ENCODE measurements at regions not wholly inside any gene's neighbourhood (a gene's known extent, or its start where the extent isn't known, plus 50 kb on each side); places are given as distances from the start of the nearest gene placed in this dataset.
A peak's percentile ranks its signal among the peaks of the same experiment; 100 is the strongest.

DNA sequence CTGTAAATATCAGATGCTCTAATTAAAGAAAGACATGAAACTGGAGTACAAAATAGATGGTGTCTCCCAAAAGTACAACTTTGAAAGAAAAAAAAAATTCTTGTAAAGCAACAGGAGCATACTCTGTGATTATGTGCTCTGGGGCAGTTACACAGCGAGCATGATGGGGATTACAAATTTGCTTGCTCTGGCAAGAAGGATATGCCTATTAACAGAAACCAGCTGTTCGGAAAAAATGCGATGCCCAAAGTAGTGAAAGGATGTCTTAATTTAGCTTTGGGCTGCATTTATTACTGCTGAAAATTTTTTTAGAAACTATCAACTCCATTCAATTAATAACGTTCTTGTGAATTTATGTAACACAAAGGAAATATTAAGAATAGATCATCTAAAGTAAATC lies 256.9 kb upstream of the TPK1 start:
- ATAC-seq (peak; percentile 48), DNase-seq (ENCODE audit: missing footprints) (no peak)
- intact Hi-C loops (cut with DNase I) = no loop called here

DNA sequence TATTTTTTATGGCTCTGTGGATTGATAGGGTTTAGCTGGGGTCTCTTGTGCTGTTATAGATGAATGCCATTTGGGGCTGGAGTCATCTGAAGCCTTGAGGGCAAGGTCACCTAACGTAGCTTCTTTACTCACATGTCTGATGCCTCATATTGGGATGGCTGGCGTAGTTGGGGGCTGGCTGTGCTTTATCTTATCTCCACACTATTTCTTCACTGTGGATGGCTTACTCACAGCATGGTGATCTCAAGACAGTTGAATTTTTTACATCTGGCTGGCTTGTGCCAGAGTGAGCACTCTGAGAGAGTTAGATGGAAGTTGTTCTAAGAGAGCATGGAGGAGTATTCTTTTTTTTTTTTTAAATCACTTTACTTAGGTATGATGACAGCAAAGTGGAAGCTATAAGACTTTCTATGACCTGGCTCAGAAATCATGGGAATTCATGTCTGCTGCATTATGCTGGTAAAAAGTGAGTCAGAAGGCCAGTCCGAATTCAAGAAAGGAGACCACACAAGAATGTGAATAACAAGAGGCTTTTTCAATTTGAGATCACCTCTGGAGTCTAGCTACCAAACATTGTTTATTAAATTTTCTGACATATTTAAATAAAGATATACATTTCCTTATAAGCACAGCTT lies 252.4 kb upstream of the TPK1 start:
- ATAC-seq (no peak), DNase-seq (ENCODE audit: missing footprints) (no peak)
- intact Hi-C loops (cut with DNase I) = no loop called here

DNA sequence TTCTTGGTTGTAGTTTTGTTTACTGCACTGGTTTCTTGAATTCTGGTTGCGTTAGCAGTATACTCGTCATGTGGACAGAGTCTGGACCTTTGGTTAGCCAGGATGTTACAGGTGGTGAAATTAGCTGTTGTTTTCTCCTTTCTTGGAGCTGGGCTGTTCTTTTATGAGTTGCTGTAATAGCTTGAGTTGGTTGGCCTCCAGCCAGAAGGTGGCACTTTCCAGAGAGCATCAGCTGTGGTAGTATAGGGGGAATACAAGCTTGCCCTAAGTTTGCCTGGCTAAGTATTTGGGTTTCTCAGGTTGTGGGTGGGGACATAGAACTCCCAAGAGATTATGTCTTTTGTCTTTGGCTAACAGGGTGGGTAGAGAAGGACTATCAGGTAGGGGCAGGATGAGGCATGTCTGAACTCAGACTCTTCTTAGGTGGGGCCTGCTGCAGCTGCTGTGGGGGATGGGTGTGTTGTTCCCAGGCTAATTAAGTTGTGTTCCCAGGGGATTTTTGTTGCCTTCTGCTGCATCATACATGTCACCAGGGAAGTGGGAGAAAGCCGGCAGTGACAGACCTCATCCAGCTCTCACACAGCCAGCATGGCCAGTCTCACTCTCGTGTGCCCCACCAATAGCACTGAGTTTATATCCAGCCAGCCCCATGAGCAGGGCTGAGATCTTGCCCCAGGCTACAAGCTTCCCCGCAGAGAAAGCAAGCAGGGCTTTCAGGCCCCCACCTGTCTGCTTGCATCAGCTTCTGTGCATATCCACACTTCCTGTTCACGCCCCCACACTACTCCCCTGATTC lies 246.7 kb upstream of the TPK1 start:
- intact Hi-C loops (cut with DNase I) = no loop called here
- no peak for DNase-seq (ENCODE audit: missing footprints)
- no peak for ATAC-seq

- DNase-seq (ENCODE audit: missing footprints) = no peak
- no peak for ATAC-seq
- intact Hi-C loops (cut with DNase I) = no loop called here
Observed at GRCh38 chr7:145065473-145065872, 229.6 kb upstream of the TPK1 start.

- intact Hi-C loops (cut with DNase I) = no loop called here
- no peak for DNase-seq (ENCODE audit: missing footprints)
- ATAC-seq = no peak
Observed at GRCh38 chr7:145064114-145064513, 228.3 kb upstream of the TPK1 start.

DNA sequence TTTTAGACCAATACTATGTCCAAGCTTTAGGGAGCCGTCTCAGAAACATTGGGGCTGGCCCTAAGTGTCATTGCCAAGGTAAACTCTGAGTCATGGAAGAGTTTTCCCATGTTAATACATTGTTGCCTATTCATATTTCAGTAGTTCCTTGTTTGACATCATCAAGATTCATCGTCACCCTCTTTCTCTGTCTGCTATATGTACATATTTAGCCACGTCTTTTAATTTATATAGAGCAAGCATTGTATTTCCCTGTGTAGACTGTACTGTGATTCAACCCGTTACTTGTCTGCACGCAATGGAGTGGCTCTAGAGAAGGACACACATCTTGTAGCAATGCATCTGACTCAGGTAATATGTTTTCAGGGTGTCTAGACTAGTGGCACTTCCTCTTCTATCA lies 217.9 kb upstream of the TPK1 start:
- no peak for DNase-seq (ENCODE audit: missing footprints)
- no peak for ATAC-seq
- intact Hi-C loops (cut with DNase I) = no loop called here

DNA sequence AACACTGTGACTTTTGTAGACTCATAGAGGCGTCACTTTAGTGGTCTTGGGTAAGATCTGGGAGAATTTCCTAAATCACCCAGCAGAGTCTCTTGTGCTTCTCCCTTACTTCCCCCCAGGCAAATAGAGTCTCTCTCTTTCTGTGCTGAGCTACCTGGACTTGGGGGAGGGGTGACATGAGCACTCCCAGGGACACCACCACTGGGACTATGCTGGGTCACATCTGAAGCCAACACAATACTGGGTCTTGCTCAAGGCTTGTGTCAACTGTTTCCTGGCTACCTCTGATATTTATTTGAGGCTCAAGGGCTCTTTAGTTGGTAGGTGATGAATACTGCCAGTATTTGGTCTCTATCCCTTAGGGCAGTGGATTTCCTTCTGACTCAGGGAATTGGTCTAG lies 214.6 kb upstream of the TPK1 start:
- intact Hi-C loops (cut with DNase I) = no loop called here
- no peak for ATAC-seq

DNA sequence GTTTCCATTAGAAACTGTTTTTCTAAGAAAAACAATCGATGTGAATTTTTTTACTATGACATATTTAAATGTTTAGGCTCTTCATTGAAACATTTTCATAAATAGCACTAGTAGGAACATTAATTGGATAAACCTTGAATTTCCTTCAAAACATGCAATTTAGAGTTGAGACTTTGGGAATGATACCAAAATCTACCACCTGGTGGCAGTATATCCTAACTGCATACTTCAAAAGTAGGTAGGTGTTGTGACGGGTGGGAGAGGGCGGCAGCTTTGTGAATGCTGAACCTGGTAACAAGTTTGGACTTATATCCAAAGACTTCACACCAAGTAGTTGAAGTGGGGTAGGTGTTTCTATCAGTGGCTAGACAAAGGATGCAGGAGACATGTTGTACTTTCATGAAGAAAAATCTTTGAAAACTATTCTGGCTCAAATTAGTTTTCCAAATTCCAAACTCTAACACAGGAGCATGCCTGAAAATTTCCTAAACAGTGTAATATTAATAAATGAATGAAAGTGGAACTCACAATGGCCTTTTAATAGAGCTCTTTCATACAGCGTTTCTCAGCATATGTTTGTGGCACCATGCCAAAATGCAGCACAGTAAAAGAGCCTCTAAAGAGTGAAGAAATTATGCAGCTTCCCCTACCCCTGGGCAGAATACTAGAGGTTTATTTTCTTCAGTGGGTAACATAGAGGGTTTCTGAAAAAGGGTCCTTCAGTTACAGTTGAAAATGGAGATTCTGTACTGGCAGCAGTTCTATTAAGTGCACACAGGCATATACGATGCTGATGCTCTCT lies 201.0 kb upstream of the TPK1 start:
- intact Hi-C loops (cut with DNase I) = no loop called here
- ATAC-seq = no peak
- no peak for DNase-seq (ENCODE audit: missing footprints)

More for the DNA sequence above, 214.6 kb upstream of the TPK1 start:
- no peak for DNase-seq (ENCODE audit: missing footprints)

- no peak for ATAC-seq
- no peak for DNase-seq (ENCODE audit: missing footprints)
- intact Hi-C loops (cut with DNase I) = no loop called here
Observed at GRCh38 chr7:145031162-145031561, 195.3 kb upstream of the TPK1 start.

DNA sequence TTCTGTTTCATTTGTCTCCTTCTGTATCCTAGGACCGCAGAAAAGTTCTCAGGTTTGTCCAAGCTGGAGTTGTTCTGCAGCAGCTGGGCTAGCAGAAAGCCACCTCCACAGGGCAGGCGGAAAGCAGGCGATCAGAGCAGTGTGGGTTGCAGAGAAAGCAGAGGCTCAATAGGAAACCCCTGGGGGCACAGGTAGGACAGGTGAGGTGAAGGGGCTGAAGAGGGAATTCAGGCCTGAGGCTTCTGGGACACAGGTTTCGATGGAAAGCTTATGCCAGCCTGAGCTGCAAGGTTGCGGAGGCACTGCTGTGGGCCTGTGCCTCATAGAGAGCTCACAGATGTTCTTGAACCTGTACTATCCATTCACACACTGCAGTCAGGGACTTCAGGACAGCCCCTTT lies 194.9 kb upstream of the TPK1 start:
- intact Hi-C loops (cut with DNase I) = no loop called here
- no peak for ATAC-seq
- DNase-seq (ENCODE audit: missing footprints) = no peak

GRCh38 chr7:145020454-145020853 lies 184.6 kb upstream of the TPK1 start:
- DNase-seq (ENCODE audit: missing footprints) (no peak), ATAC-seq (no peak)
- intact Hi-C loops (cut with DNase I) = no loop called here

DNA sequence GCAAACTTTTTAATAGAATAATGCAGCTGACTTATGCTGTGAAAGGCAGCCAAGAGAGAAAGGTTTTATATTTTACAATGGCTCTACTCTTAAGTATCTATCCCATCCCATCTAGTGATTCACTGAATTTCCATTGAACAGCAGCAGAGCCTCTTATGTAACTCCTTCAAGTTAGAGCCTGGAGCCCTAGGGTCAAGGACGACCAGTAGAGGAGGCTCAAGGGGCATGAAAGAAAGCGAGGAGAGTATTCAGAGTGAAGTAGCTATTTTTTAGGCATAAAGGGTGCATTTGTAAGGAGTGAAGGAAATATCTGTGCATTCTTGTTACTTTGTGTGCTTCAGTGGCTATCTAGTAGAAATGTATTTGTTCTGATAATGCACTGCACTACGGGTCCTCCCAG lies 180.2 kb upstream of the TPK1 start:
- no peak for DNase-seq (ENCODE audit: missing footprints)
- intact Hi-C loops (cut with DNase I) = no loop called here
- ATAC-seq = no peak

- DNase-seq (ENCODE audit: missing footprints) (no peak), ATAC-seq (no peak)
- intact Hi-C loops (cut with DNase I) = no loop called here
Observed at GRCh38 chr7:145009876-145010275, 174.0 kb upstream of the TPK1 start.

- no peak for ATAC-seq
- intact Hi-C loops (cut with DNase I) = no loop called here
- no peak for DNase-seq (ENCODE audit: missing footprints)
Observed at GRCh38 chr7:145005601-145006000, 169.7 kb upstream of the TPK1 start.

GRCh38 chr7:144997512-144997911 lies 161.7 kb upstream of the TPK1 start:
- DNase-seq (ENCODE audit: missing footprints) = no peak
- ATAC-seq = no peak
- intact Hi-C loops (cut with DNase I) = no loop called here

- no peak for ATAC-seq
- intact Hi-C loops (cut with DNase I) = no loop called here
Observed at GRCh38 chr7:144995495-144995894, 159.6 kb upstream of the TPK1 start.

DNA sequence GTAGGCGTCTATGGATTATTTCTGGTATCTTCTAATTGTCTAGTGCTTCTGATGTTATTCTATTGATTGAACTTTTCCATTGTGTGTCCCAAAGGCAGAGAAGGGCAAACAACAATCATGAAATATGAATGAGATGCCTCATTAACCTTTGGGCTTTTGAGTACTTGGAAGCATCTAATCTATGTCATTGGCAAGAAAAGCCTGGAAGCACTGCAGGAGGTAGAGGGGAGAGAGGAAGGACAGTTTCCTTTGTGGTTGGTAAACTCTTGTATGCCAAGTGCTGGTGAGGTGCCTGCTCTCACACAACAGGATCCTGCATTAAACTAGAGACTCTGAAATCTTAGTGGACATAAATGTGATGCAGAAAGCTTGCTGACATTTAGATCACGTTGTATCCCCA lies 155.2 kb upstream of the TPK1 start:
- intact Hi-C loops (cut with DNase I) = no loop called here
- DNase-seq (ENCODE audit: missing footprints) (no peak), ATAC-seq (no peak)

More at GRCh38 chr7:144995495-144995894, 159.6 kb upstream of the TPK1 start:
- no peak for DNase-seq (ENCODE audit: missing footprints)

DNA sequence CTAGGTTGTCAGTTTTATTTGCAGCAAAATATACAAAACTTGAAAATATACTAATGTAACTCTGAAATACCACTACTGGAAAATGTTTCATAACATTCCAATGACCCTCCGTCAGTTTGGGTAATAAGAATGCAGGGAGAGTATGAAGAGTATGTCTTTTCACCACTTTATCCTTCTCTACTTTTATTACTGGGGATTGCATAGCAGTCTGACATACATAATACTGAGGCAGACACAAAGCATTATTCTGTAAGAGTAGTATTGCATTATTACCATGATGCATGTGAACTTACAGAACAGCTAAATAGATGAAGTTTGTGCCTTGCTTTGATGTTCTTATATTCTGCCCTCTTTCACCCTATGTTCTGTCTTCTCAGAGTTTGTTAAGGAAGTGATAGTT lies 151.8 kb upstream of the TPK1 start:
- no peak for DNase-seq (ENCODE audit: missing footprints)
- ATAC-seq = no peak
- intact Hi-C loops (cut with DNase I) = no loop called here

- DNase-seq (ENCODE audit: missing footprints) (no peak), ATAC-seq (no peak)
- intact Hi-C loops (cut with DNase I) = no loop called here
Observed at GRCh38 chr7:144982133-144982532, 146.3 kb upstream of the TPK1 start.

DNA sequence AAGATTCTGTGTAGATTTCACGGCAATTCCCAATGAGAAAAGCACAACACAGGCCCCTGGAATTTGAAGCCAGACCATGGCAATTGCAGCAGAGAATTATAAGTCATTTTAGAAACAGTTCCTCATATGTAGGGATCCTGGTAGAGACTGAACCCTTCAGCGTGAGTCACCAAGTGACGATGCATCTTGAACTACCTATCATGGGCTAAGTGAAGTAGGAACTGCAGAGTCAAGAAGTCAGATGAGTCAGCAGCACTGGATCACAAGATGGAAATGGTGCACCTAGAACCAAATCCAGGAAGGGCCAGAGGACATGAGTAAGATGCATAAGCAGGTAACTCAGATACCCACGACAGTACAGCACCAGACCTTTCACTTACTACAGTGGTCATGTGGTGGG lies 140.0 kb upstream of the TPK1 start:
- intact Hi-C loops (cut with DNase I) = no loop called here
- ATAC-seq (no peak), DNase-seq (ENCODE audit: missing footprints) (no peak)

Data from Right ventricle myocardium inferior (tissue), 1 donor.